GM12878 (cell line): ENCODE measurements at regions not wholly inside any gene's neighbourhood (a gene's known extent, or its start where the extent isn't known, plus 50 kb on each side); places are given as distances from the start of the nearest gene placed in this dataset.

Experiments
- ATAC-seq: fragments of 200-7000 bp; cut with Tn5 transposase; 3 replicates; pipeline ENCODE4 v1.9.1; 2020; ENCODE audit warnings: mild to moderate bottlenecking, moderate library complexity
- BruUV-seq: library from RNA; stranded (reverse); fragments of 400-500 nt; replicated peaks from 2 replicates; lab custom pipeline; 2021; lab: Mats Ljungman, UMichigan
- CTCF ChIA-PET: fragments of 300-600 bp; sonication (Branson Sonifier 250); formaldehyde crosslinking; extraction: SDS; loops from one replicate; lab custom pipeline; 2021; ENCODE audit warnings: inconsistent platforms; lab: Yijun Ruan, JAX
- POLR2A ChIA-PET: fragments of 350-600 bp; formaldehyde crosslinking; extraction: SDS; loops from one replicate; lab custom pipeline; 2021; ENCODE audit warnings: inconsistent platforms; lab: Charles Lee
- RAD21 ChIA-PET: fragments of 300-600 bp; sonication (Branson Sonifier 250); formaldehyde crosslinking; loops from one replicate; lab custom pipeline; 2023; ENCODE audit warnings: antibody characterized with exemption; ENCODE audit not compliant: unreplicated experiment; lab: Charles Lee
- SMC1A ChIA-PET: fragments of 300-600 bp; sonication (Branson Sonifier 250); formaldehyde crosslinking; loops from one replicate; lab custom pipeline; 2023; ENCODE audit not compliant: unreplicated experiment, uncharacterized antibody; lab: Charles Lee
- DNase-seq: peaks from one replicate; pipeline ENCODE4 v3.0.0-alpha.2; 2011; ENCODE audit warnings: low read depth, low spot score
- FAIRE-seq: peaks from 3 replicates; lab custom pipeline; 2011; peaks lifted over from hg19 to GRCh38; lab: Jason Lieb, UNC
- H2AFZ ChIP-seq: 2 replicates; pipeline ENCODE4 v1.6.0; 2011; ENCODE audit warnings: low read depth, low read length, control low read depth; ENCODE audit not compliant: control insufficient read depth
- H3K27ac ChIP-seq: 2 replicates; pipeline ENCODE4 v1.5.1; 2011; ENCODE audit warnings: control low read depth; ENCODE audit not compliant: control insufficient read depth, insufficient read depth
- H3K27me3 ChIP-seq, 2 experiments: replicated peaks in 1 of 2; 2 replicates each; pipeline versions ENCODE4 v1.6.0 to v1.6.1; 2011; ENCODE audit warnings: low read length in 1 of 2; ENCODE audit not compliant: control insufficient read depth in 2 of 2, insufficient read depth in 2 of 2
- H3K36me3 ChIP-seq, 2 experiments: 2 replicates each; pipeline ENCODE4 v1.5.1; 2011; ENCODE audit warnings: low read length in 1 of 2; ENCODE audit not compliant: control insufficient read depth in 2 of 2, insufficient read depth in 2 of 2
- H3K4me1 ChIP-seq: 2 replicates; pipeline ENCODE4 v1.6.1; 2011; ENCODE audit warnings: mild to moderate bottlenecking, low read length, moderate library complexity, mixed read lengths; ENCODE audit not compliant: control insufficient read depth, insufficient read depth
- H3K4me2 ChIP-seq: 2 replicates; pipeline ENCODE4 v1.6.0; 2011; ENCODE audit warnings: control low read depth; ENCODE audit not compliant: control insufficient read depth, insufficient read depth
- H3K4me3 ChIP-seq: fragments of 200-600 bp; sonication (generic); 2 replicates; pipeline ENCODE4 v1.5.1; 2016
- H3K79me2 ChIP-seq: 2 replicates; pipeline ENCODE4 v1.6.0; 2011; ENCODE audit warnings: low read length; ENCODE audit not compliant: control insufficient read depth, insufficient read depth
- H3K9ac ChIP-seq: 2 replicates; pipeline ENCODE4 v1.8.0; 2011; ENCODE audit warnings: low read length, control low read depth, mixed read lengths; ENCODE audit not compliant: control insufficient read depth, insufficient read depth
- H3K9me3 ChIP-seq: replicated peaks from 3 replicates; pipeline ENCODE4 v1.5.1; 2011; ENCODE audit warnings: mild to moderate bottlenecking, low read length; ENCODE audit not compliant: control insufficient read depth, insufficient read depth
- H4K20me1 ChIP-seq: 2 replicates; pipeline ENCODE4 v1.6.0; 2011; ENCODE audit not compliant: control insufficient read depth, insufficient read depth
- BMI1 ChIP-seq: fragments of 450-650 bp; IDR thresholded peaks from 2 replicates; pipeline ENCODE4 v1.6.1; 2016; ENCODE audit warnings: mild to moderate bottlenecking, moderate library complexity, borderline replicate concordance
- EGR1 ChIP-seq, 2 experiments: IDR thresholded peaks; 1 replicate in 1 of 2; 2 replicates in 1 of 2; pipeline ENCODE4 v1.6.1; 2011 to 2012; ENCODE audit warnings: low read depth in 2 of 2, low read length in 2 of 2, borderline replicate concordance in 1 of 2, mild to moderate bottlenecking in 1 of 2, moderate library complexity in 1 of 2
- MTA3 ChIP-seq: IDR thresholded peaks from 2 replicates; pipeline ENCODE4 v1.6.1; 2012; ENCODE audit warnings: low read length, inconsistent platforms, borderline replicate concordance
- SMARCA5 ChIP-seq: fragments of 450-650 bp; IDR thresholded peaks from 2 replicates; pipeline ENCODE4 v1.6.1; 2017; ENCODE audit warnings: mild to moderate bottlenecking
- TARDBP ChIP-seq: IDR thresholded peaks from 2 replicates; pipeline ENCODE4 v1.6.1; 2016; ENCODE audit warnings: borderline replicate concordance
- ZSCAN29 ChIP-seq: fragments of 450-650 bp; IDR thresholded peaks from 2 replicates; pipeline ENCODE4 v1.6.1; 2017; ENCODE audit warnings: mild to moderate bottlenecking, moderate library complexity
- WGBS: methylation state at CpG from one replicate; pipeline ENCODE4 v1.1.6; 2016; ENCODE audit warnings: low lambda C conversion rate; ENCODE audit not compliant: insufficient replicate concordance, insufficient coverage; ENCODE audit errors: missing lambda C conversion rate; 5-methylcytosine and 5-hydroxymethylcytosine counted together
- in situ Hi-C: fragments of 300-500 bp; cut with MboI; formaldehyde crosslinking; loops from 9 replicates; pipeline ENCODE4 v1.14.3; 2018; ENCODE audit warnings: mixed read lengths
- intact Hi-C: fragments of 100-400 bp; cut with micrococcal nuclease; formaldehyde crosslinking; loops from one replicate; pipeline ENCODE4 v1.14.2; 2022; ENCODE audit not compliant: unreplicated experiment
- TF ChIP-seq, protein P1 (sequence below): IDR thresholded peaks from 2 replicates; pipeline ENCODE4 v1.6.1; 2011; ENCODE audit warnings: borderline replicate concordance, low read depth, mild to moderate bottlenecking, moderate library complexity, mixed read lengths, low read length; ENCODE audit not compliant: insufficient read depth; ENCODE audit errors: extremely low read length

GRCh38 chr6:156389296-156389695 lies 387.9 kb upstream of the ARID1B start:
- Histone ChIP-seq H3K4me3 (no peak overlapping the region), H4K20me1 (no peaks in the 10 kb centered on the region), H3K4me2 (no peak overlapping the region), H2AFZ (no peak overlapping the region)
- intact Hi-C loops = no loop called here
- in situ Hi-C loops = no loop called here
- 39% methylated on average over 10 of the region's 10 CpGs for WGBS
- ATAC-seq = no peak
- SMC1A ChIA-PET = no interaction called here
- BruUV-seq = no TSS peak
- TF ChIP-seq MTA3 = no peak
- TF ChIP-seq, protein P1, sequence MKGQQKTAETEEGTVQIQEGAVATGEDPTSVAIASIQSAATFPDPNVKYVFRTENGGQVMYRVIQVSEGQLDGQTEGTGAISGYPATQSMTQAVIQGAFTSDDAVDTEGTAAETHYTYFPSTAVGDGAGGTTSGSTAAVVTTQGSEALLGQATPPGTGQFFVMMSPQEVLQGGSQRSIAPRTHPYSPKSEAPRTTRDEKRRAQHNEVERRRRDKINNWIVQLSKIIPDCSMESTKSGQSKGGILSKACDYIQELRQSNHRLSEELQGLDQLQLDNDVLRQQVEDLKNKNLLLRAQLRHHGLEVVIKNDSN = no peak
- TF ChIP-seq, all 136 proteins: peak for 0
- POLR2A ChIA-PET = no interaction called here
- H3K79me2 ChIP-seq = no peaks in the 10 kb centered on the region
- H3K4me1 ChIP-seq = no peaks in the 10 kb centered on the region; the same call in 1 of the 2 replicates
- no peaks in the 10 kb centered on the region for H3K36me3 ChIP-seq
- no peak overlapping the region for H3K9ac ChIP-seq
- CTCF ChIA-PET = no interaction called here
- FAIRE-seq = no peak
- no peak overlapping the region for H3K27ac ChIP-seq
- H3K9me3 ChIP-seq = no peaks in the 10 kb centered on the region
- peaks cover 1 to 24% of the 10 kb centered on the region in 2 experiments for H3K27me3 ChIP-seq
- DNase-seq = no peak
- RAD21 ChIA-PET = no interaction called here

- ChIA-PET SMC1A (no interaction called here), RAD21 (no interaction called here), POLR2A (no interaction called here), CTCF (no interaction called here)
- in situ Hi-C loops = no loop called here
- no peak for ATAC-seq
- Histone ChIP-seq H2AFZ (no peak overlapping the region), H3K79me2 (no peaks in the 10 kb centered on the region), H3K4me3 (no peak overlapping the region), H3K9me3 (no peaks in the 10 kb centered on the region), H3K4me1 (no peaks in the 10 kb centered on the region), H3K27ac (no peak overlapping the region), H4K20me1 (no peaks in the 10 kb centered on the region)
- DNase-seq = no peak
- no peak for FAIRE-seq
- WGBS = 49% methylated on average over 4 of the region's 4 CpGs
- no TSS peak for BruUV-seq
- no peak for TF ChIP-seq EGR1 (IDR thresholded peaks at IDR 0.05; ENCODE audit: borderline replicate concordance in 1 of 2, low read depth in 2 of 2, low read length in 2 of 2)
- TF ChIP-seq TARDBP = no peak
- no peak for TF ChIP-seq ZSCAN29
- no peak for TF ChIP-seq BMI1
- no peak for TF ChIP-seq SMARCA5
- TF ChIP-seq, all 136 proteins: peak for 0
- intact Hi-C loops = no loop called here
- Histone ChIP-seq H3K4me2 (no peak overlapping the region), H3K27me3 (peaks cover 1 to 23% of the 10 kb centered on the region in 2 experiments), H3K9ac (no peak overlapping the region), H3K36me3 (no peaks in the 10 kb centered on the region)
Measured at GRCh38 chr6:156387472-156387871, 389.7 kb upstream of the ARID1B start.
